ENCODE measurements at regions not wholly inside any gene's neighbourhood (a gene's known extent, or its start where the extent isn't known, plus 50 kb on each side); places are given as distances from the start of the nearest gene placed in this dataset.

- TF ChIP-seq CTCF (IDR thresholded peaks at IDR 0.05): no peak
- no peak for TF ChIP-seq POLR2A (IDR thresholded peaks at IDR 0.05)
These were observed 190.6 kb downstream of the MYCN start for GRCh38 chr2:16130906-16131400.
